ENCODE measurements at regions not wholly inside any gene's neighbourhood (a gene's known extent, or its start where the extent isn't known, plus 50 kb on each side); places are given as distances from the start of the nearest gene placed in this dataset.

DNA sequence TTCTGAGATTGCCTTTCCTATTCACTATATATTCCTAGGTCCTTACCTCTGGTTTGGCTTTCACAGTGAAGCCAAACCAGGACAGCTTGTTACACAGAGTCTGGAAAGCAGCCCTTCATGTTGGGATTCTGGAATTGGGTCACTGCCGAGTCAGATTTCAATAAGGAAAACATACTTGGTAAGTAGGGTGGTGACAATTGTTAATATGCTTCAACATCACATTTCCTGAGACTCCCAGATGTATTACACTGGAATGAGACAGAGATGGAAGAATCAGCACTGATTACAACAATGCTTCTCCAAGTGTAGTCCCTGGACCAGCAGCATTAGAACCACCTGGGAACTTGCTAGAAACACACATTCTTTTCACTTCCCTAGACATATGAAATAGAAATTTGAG lies 268.9 kb upstream of the SEMA3C start:
- TF ChIP-seq, protein P1, sequence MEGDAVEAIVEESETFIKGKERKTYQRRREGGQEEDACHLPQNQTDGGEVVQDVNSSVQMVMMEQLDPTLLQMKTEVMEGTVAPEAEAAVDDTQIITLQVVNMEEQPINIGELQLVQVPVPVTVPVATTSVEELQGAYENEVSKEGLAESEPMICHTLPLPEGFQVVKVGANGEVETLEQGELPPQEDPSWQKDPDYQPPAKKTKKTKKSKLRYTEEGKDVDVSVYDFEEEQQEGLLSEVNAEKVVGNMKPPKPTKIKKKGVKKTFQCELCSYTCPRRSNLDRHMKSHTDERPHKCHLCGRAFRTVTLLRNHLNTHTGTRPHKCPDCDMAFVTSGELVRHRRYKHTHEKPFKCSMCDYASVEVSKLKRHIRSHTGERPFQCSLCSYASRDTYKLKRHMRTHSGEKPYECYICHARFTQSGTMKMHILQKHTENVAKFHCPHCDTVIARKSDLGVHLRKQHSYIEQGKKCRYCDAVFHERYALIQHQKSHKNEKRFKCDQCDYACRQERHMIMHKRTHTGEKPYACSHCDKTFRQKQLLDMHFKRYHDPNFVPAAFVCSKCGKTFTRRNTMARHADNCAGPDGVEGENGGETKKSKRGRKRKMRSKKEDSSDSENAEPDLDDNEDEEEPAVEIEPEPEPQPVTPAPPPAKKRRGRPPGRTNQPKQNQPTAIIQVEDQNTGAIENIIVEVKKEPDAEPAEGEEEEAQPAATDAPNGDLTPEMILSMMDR (optimal IDR thresholded peaks at IDR 0.05 in 1 of 3, IDR thresholded peaks at IDR 0.05 in 1 of 3, conservative IDR thresholded peaks at IDR 0.05 in 1 of 3; ENCODE audit: extremely low read depth in 1 of 3, insufficient read depth in 2 of 3, low read length in 3 of 3), result no peak
- TF ChIP-seq EZH2 (IDR thresholded peaks at IDR 0.05; ENCODE audit: low read length), result no peak
